ENCODE measurements at regions not wholly inside any gene's neighbourhood (a gene's known extent, or its start where the extent isn't known, plus 50 kb on each side); places are given as distances from the start of the nearest gene placed in this dataset.

- TF ChIP-seq CTCF (IDR thresholded peaks at IDR 0.05) (no peak), EP300 (IDR thresholded peaks at IDR 0.05) (no peak), POLR2A (IDR thresholded peaks at IDR 0.05) (no peak)
Measured at GRCh38 chr22:26974914-26975803, 317.8 kb downstream of the MIAT start.

All from suprapubic skin (tissue), 3 donors.